NCI-H460 (cell line): ENCODE measurements at regions not wholly inside any gene's neighbourhood (a gene's known extent, or its start where the extent isn't known, plus 50 kb on each side); places are given as distances from the start of the nearest gene placed in this dataset.

Experiments used
- small RNA-seq, 2 experiments: library from RNA; depleted of rRNA; stranded (forward); fragments of <200 nt; gene quantifications; one replicate each; pipeline ENCODE3, GENCODE V24; 2014

Small RNA genes in the stretch of these regions (small RNA-seq; reads per million reads assigned to genes)
- 0 reads per million in 2 experiments for gene AC139792.3
